ENCODE measurements at regions not wholly inside any gene's neighbourhood (a gene's known extent, or its start where the extent isn't known, plus 50 kb on each side); places are given as distances from the start of the nearest gene placed in this dataset.

- no peak for DNase-seq (ENCODE audit: low read depth in 2 of 2)
These were observed 337.3 kb upstream of the TBC1D5 start for GRCh38 chr3:18079739-18080138.

GRCh38 chr3:18079062-18079461 lies 336.6 kb upstream of the TBC1D5 start:
- no peak for DNase-seq (ENCODE audit: low read depth in 2 of 2)

- DNase-seq (ENCODE audit: low read depth in 2 of 2), result no peak
These were observed 334.9 kb upstream of the TBC1D5 start for GRCh38 chr3:18077128-18077840.

GRCh38 chr3:18076301-18076700 lies 333.9 kb upstream of the TBC1D5 start:
- no peak for DNase-seq (ENCODE audit: low read depth in 2 of 2)

- no peak for DNase-seq (ENCODE audit: low read depth in 2 of 2)
These were observed 333.4 kb upstream of the TBC1D5 start for GRCh38 chr3:18075799-18076198.

GRCh38 chr3:18071833-18072232 lies 329.4 kb upstream of the TBC1D5 start:
- DNase-seq (ENCODE audit: low read depth in 2 of 2), result no peak

- no peak for DNase-seq (ENCODE audit: low read depth in 2 of 2)
These were observed 328.5 kb upstream of the TBC1D5 start for GRCh38 chr3:18070944-18071343.

GRCh38 chr3:18070231-18070630 lies 327.8 kb upstream of the TBC1D5 start:
- DNase-seq (ENCODE audit: low read depth in 2 of 2), result no peak

GRCh38 chr3:18069568-18069967 lies 327.1 kb upstream of the TBC1D5 start:
- no peak for DNase-seq (ENCODE audit: low read depth in 2 of 2)

GRCh38 chr3:18066899-18067582 lies 324.6 kb upstream of the TBC1D5 start:
- DNase-seq (ENCODE audit: low read depth in 2 of 2), result no peak

GRCh38 chr3:18064586-18064985 lies 322.2 kb upstream of the TBC1D5 start:
- no peak for DNase-seq (ENCODE audit: low read depth in 2 of 2)

GRCh38 chr3:18062657-18063025 lies 320.2 kb upstream of the TBC1D5 start:
- DNase-seq (ENCODE audit: low read depth in 2 of 2), result no peak

GRCh38 chr3:18061737-18062656 lies 319.6 kb upstream of the TBC1D5 start:
- no peak for DNase-seq (ENCODE audit: low read depth in 2 of 2)

GRCh38 chr3:18058666-18059065 lies 316.2 kb upstream of the TBC1D5 start:
- DNase-seq (ENCODE audit: low read depth in 2 of 2), result no peak

GRCh38 chr3:18057471-18058091 lies 315.1 kb upstream of the TBC1D5 start:
- DNase-seq (ENCODE audit: low read depth in 2 of 2), result no peak

- no peak for DNase-seq (ENCODE audit: low read depth in 2 of 2)
These were observed 312.2 kb upstream of the TBC1D5 start for GRCh38 chr3:18054625-18055024.

GRCh38 chr3:18051306-18051705 lies 308.9 kb upstream of the TBC1D5 start:
- no peak for DNase-seq (ENCODE audit: low read depth in 2 of 2)

GRCh38 chr3:18049096-18049495 lies 306.7 kb upstream of the TBC1D5 start:
- DNase-seq (ENCODE audit: low read depth in 2 of 2), result no peak

- no peak for DNase-seq (ENCODE audit: low read depth in 2 of 2)
These were observed 304.6 kb upstream of the TBC1D5 start for GRCh38 chr3:18047052-18047451.

GRCh38 chr3:18046131-18046915 lies 303.9 kb upstream of the TBC1D5 start:
- DNase-seq (ENCODE audit: low read depth in 2 of 2), result no peak

All from activated CD4-positive, alpha-beta T cell treated with anti-CD3 and anti-CD28 coated beads for 24 hours (primary cell).